ENCODE measurements at regions not wholly inside any gene's neighbourhood (a gene's known extent, or its start where the extent isn't known, plus 50 kb on each side); places are given as distances from the start of the nearest gene placed in this dataset.
A peak's percentile ranks its signal among the peaks of the same experiment; 100 is the strongest.
"Not testable (repeated sequence)": the region's sequence is repeated elsewhere in the genome, so short reads cannot be mapped to it uniquely, and the experiment has no call there.

- DNase-seq, result peak; percentile 13
These were observed 97.2 kb downstream of the NOG start for GRCh38 chr17:56690441-56691291.

GRCh38 chr17:56694825-56695224, 101.3 kb downstream of the NOG start:
- DNase-seq, result no peak

- no peak for DNase-seq
These were observed 103.7 kb downstream of the NOG start for GRCh38 chr17:56697190-56697589.

GRCh38 chr17:56699186-56699894, 105.8 kb downstream of the NOG start:
- DNase-seq, result peak; percentile 33

GRCh38 chr17:56700919-56701420, 107.5 kb downstream of the NOG start:
- no peak for DNase-seq

- peak; percentile 28 for DNase-seq
These were observed 114.1 kb downstream of the NOG start for GRCh38 chr17:56707312-56708219.

GRCh38 chr17:56708220-56708558, 114.7 kb downstream of the NOG start:
- no peak for DNase-seq

- DNase-seq, result no peak
These were observed 115.3 kb downstream of the NOG start for GRCh38 chr17:56708670-56709410.

- no peak for DNase-seq
These were observed 117.5 kb downstream of the NOG start for GRCh38 chr17:56710986-56711385.

GRCh38 chr17:56715613-56716357, 117.9 kb downstream of the C17orf67 start:
- peak; percentile 78 for DNase-seq

- no peak for DNase-seq
These were observed 116.2 kb downstream of the C17orf67 start for GRCh38 chr17:56717471-56717870.

GRCh38 chr17:56718515-56718914, 115.2 kb downstream of the C17orf67 start:
- DNase-seq, result no peak

- no peak for DNase-seq
These were observed 110.3 kb downstream of the C17orf67 start for GRCh38 chr17:56723421-56723820.

- no peak for DNase-seq
These were observed 109.1 kb downstream of the C17orf67 start for GRCh38 chr17:56724664-56725063.

- no peak for DNase-seq
These were observed 108.6 kb downstream of the C17orf67 start for GRCh38 chr17:56725144-56725543.

GRCh38 chr17:56727876-56728617, 105.7 kb downstream of the C17orf67 start:
- DNase-seq, result no peak

- not testable (repeated sequence) for DNase-seq
These were observed 102.6 kb downstream of the C17orf67 start for GRCh38 chr17:56731096-56731495.

GRCh38 chr17:56733833-56734232, 99.9 kb downstream of the C17orf67 start:
- no peak for DNase-seq

GRCh38 chr17:56735842-56736241, 97.9 kb downstream of the C17orf67 start:
- DNase-seq, result no peak

- DNase-seq, result no peak
These were observed 96.1 kb downstream of the C17orf67 start for GRCh38 chr17:56737421-56738161.

Measured in retina (tissue), 1 donor.